Muscle of leg (tissue), 3 donors: ENCODE measurements at regions not wholly inside any gene's neighbourhood (a gene's known extent, or its start where the extent isn't known, plus 50 kb on each side); places are given as distances from the start of the nearest gene placed in this dataset.

Experiments used
- DNase-seq: peaks from one replicate; pipeline ENCODE4 v3.0.0; 2013
- H3K27ac ChIP-seq: one replicate; pipeline ENCODE4 v1.5.1; 2013; ENCODE audit warnings: mild to moderate bottlenecking, low read length, control low read depth
- H3K27me3 ChIP-seq: one replicate; pipeline ENCODE4 v1.6.1; 2013; ENCODE audit warnings: low read length; ENCODE audit not compliant: control insufficient read depth, insufficient read depth
- H3K36me3 ChIP-seq: one replicate; pipeline ENCODE4 v1.6.1; 2013; ENCODE audit warnings: low read length; ENCODE audit not compliant: control insufficient read depth, insufficient read depth
- H3K4me1 ChIP-seq: one replicate; pipeline ENCODE4 v1.6.1; 2013; ENCODE audit warnings: low read length; ENCODE audit not compliant: control insufficient read depth, insufficient read depth
- H3K4me3 ChIP-seq: one replicate; pipeline ENCODE4 v1.5.1; 2013; ENCODE audit warnings: low read length, control low read depth
- H3K9me3 ChIP-seq: replicated peaks from 2 replicates; pipeline ENCODE4 v1.6.1; 2013; ENCODE audit warnings: low read depth, low read length; ENCODE audit not compliant: control insufficient read depth
- WGBS: methylation state at CpG from one replicate; pipeline ENCODE4 v1.1.5; 2013; ENCODE audit warnings: missing lambda C conversion rate; ENCODE audit not compliant: insufficient coverage; 5-methylcytosine and 5-hydroxymethylcytosine counted together

- H3K4me3 ChIP-seq: no peak overlapping the region
- WGBS: no CpG with 5 or more reads among the region's 4 CpGs
- H3K27me3 ChIP-seq: peaks cover 2% of the 10 kb centered on the region
- DNase-seq: no peak
- H3K4me1 ChIP-seq: no peaks in the 10 kb centered on the region
- no peak overlapping the region for H3K27ac ChIP-seq
- no peaks in the 10 kb centered on the region for H3K36me3 ChIP-seq
- no peaks in the 10 kb centered on the region for H3K9me3 ChIP-seq
Observed at GRCh38 chr5:173443971-173444370, 115.8 kb upstream of the STC2 start.

GRCh38 chr5:173441053-173441628, 112.9 kb upstream of the STC2 start:
- WGBS: no CpG with 5 or more reads among the region's 4 CpGs
- no peak overlapping the region for H3K27ac ChIP-seq
- no peaks in the 10 kb centered on the region for H3K36me3 ChIP-seq
- H3K4me1 ChIP-seq: no peaks in the 10 kb centered on the region
- no peak overlapping the region for H3K4me3 ChIP-seq
- DNase-seq: no peak
- H3K9me3 ChIP-seq: no peaks in the 10 kb centered on the region
- H3K27me3 ChIP-seq: peaks cover 2% of the 10 kb centered on the region

GRCh38 chr5:173438951-173439350, 110.7 kb upstream of the STC2 start:
- no peaks in the 10 kb centered on the region for H3K36me3 ChIP-seq
- no peaks in the 10 kb centered on the region for H3K9me3 ChIP-seq
- peaks cover 4% of the 10 kb centered on the region for H3K4me1 ChIP-seq
- DNase-seq: no peak
- H3K4me3 ChIP-seq: no peak overlapping the region
- no peak overlapping the region for H3K27ac ChIP-seq
- H3K27me3 ChIP-seq: peaks cover 2% of the 10 kb centered on the region
- no CpG with 5 or more reads among the region's 1 CpG for WGBS

GRCh38 chr5:173435447-173435846, 107.2 kb upstream of the STC2 start:
- Histone ChIP-seq H3K27ac (no peak overlapping the region), H3K9me3 (no peaks in the 10 kb centered on the region), H3K27me3 (no peaks in the 10 kb centered on the region), H3K4me3 (no peak overlapping the region), H3K36me3 (no peaks in the 10 kb centered on the region), H3K4me1 (peaks cover 4% of the 10 kb centered on the region)
- WGBS: 15% methylated on average over 15 of the region's 15 CpGs
- peak; percentile 79 for DNase-seq

GRCh38 chr5:173434270-173434669, 106.1 kb upstream of the STC2 start:
- Histone ChIP-seq H3K9me3 (no peaks in the 10 kb centered on the region), H3K27me3 (no peaks in the 10 kb centered on the region), H3K4me1 (peaks cover 4% of the 10 kb centered on the region), H3K27ac (no peak overlapping the region), H3K36me3 (no peaks in the 10 kb centered on the region), H3K4me3 (no peak overlapping the region)
- 76% methylated on average over 3 of the region's 5 CpGs for WGBS
- DNase-seq: no peak

GRCh38 chr5:173430394-173430793, 102.2 kb upstream of the STC2 start:
- no peaks in the 10 kb centered on the region for H3K9me3 ChIP-seq
- WGBS: no CpG with 5 or more reads among the region's 2 CpGs
- no peaks in the 10 kb centered on the region for H3K36me3 ChIP-seq
- H3K27me3 ChIP-seq: no peaks in the 10 kb centered on the region
- H3K4me3 ChIP-seq: no peak overlapping the region
- DNase-seq: no peak
- peaks cover 3% of the 10 kb centered on the region for H3K4me1 ChIP-seq
- H3K27ac ChIP-seq: no peak overlapping the region

GRCh38 chr5:173429489-173430150, 101.4 kb upstream of the STC2 start:
- WGBS: 80% methylated on average over 2 of the region's 3 CpGs
- H3K4me1 ChIP-seq: no peaks in the 10 kb centered on the region
- no peaks in the 10 kb centered on the region for H3K36me3 ChIP-seq
- no peaks in the 10 kb centered on the region for H3K27me3 ChIP-seq
- H3K4me3 ChIP-seq: no peak overlapping the region
- H3K27ac ChIP-seq: no peak overlapping the region
- H3K9me3 ChIP-seq: no peaks in the 10 kb centered on the region
- DNase-seq: no peak

GRCh38 chr5:173423452-173424117, 95.4 kb upstream of the STC2 start:
- H3K9me3 ChIP-seq: peaks cover 15% of the 10 kb centered on the region
- no peaks in the 10 kb centered on the region for H3K27me3 ChIP-seq
- no peak for DNase-seq
- H3K4me3 ChIP-seq: no peak overlapping the region
- WGBS: 96% methylated on average over 6 of the region's 7 CpGs
- H3K27ac ChIP-seq: no peak overlapping the region
- H3K4me1 ChIP-seq: peaks cover 4% of the 10 kb centered on the region
- no peaks in the 10 kb centered on the region for H3K36me3 ChIP-seq

GRCh38 chr5:173420108-173420507, 91.9 kb upstream of the STC2 start:
- H3K36me3 ChIP-seq: no peaks in the 10 kb centered on the region
- 68% methylated on average over 7 of the region's 11 CpGs for WGBS
- peak; percentile 50 for DNase-seq
- peaks cover 4% of the 10 kb centered on the region for H3K4me1 ChIP-seq
- H3K4me3 ChIP-seq: no peak overlapping the region
- no peak overlapping the region for H3K27ac ChIP-seq
- H3K9me3 ChIP-seq: peaks cover 15% of the 10 kb centered on the region
- H3K27me3 ChIP-seq: no peaks in the 10 kb centered on the region

GRCh38 chr5:173413471-173413982, 85.3 kb upstream of the STC2 start:
- H3K36me3 ChIP-seq: no peaks in the 10 kb centered on the region
- H3K27me3 ChIP-seq: no peaks in the 10 kb centered on the region
- WGBS: no CpG with 5 or more reads among the region's 5 CpGs
- H3K9me3 ChIP-seq: no peaks in the 10 kb centered on the region
- no peak overlapping the region for H3K4me3 ChIP-seq
- peaks cover 10% of the 10 kb centered on the region for H3K4me1 ChIP-seq
- H3K27ac ChIP-seq: no peak overlapping the region
- no peak for DNase-seq
